IMR-90 (cell line): ENCODE measurements at regions not wholly inside any gene's neighbourhood (a gene's known extent, or its start where the extent isn't known, plus 50 kb on each side); places are given as distances from the start of the nearest gene placed in this dataset.

Experiments
- ATAC-seq: fragments of 200-7000 bp; cut with Tn5 transposase; 2 replicates; pipeline ENCODE4 v1.9.1; 2020; ENCODE audit warnings: low read depth, mild to moderate bottlenecking, moderate library complexity
- BruUV-seq: library from RNA; stranded (reverse); fragments of 400-500 nt; replicated peaks from 2 replicates; lab custom pipeline; 2021; lab: Mats Ljungman, UMichigan
- CTCF ChIA-PET: fragments of 300-600 bp; formaldehyde crosslinking; extraction: SDS; loops from one replicate; lab custom pipeline; 2021; ENCODE audit warnings: antibody characterized with exemption; lab: Yijun Ruan, JAX
- POLR2A ChIA-PET: fragments of 300-600 bp; sonication (Branson Sonifier 250); formaldehyde crosslinking; loops from one replicate; lab custom pipeline; 2022; ENCODE audit warnings: antibody characterized with exemption; ENCODE audit not compliant: unreplicated experiment; lab: Charles Lee
- DNase-seq: peaks from one replicate; pipeline ENCODE4 v3.0.0; 2013
- H2AFZ ChIP-seq: replicated peaks from 2 replicates; pipeline ENCODE3; 2013; ENCODE audit warnings: low read length, mild to moderate bottlenecking; ENCODE audit not compliant: poor library complexity
- H2AK5ac ChIP-seq: 2 replicates; pipeline ENCODE4 v1.6.1; 2013; ENCODE audit warnings: low read depth, low read length, inconsistent platforms
- H2AK9ac ChIP-seq: replicated peaks from 2 replicates; pipeline ENCODE3; 2013; ENCODE audit warnings: mild to moderate bottlenecking, low read depth, low read length, moderate library complexity; ENCODE audit not compliant: poor library complexity
- H2BK120ac ChIP-seq: 2 replicates; pipeline ENCODE4 v1.6.1; 2013; ENCODE audit warnings: low read depth, low read length, inconsistent platforms
- H2BK15ac ChIP-seq: 3 replicates; pipeline ENCODE4 v1.6.1; 2013; ENCODE audit warnings: low read depth, low read length, inconsistent platforms
- H2BK20ac ChIP-seq: 2 replicates; pipeline ENCODE4 v1.6.1; 2013; ENCODE audit warnings: low read depth, mild to moderate bottlenecking, inconsistent platforms, low read length, moderate library complexity
- H2BK5ac ChIP-seq: 2 replicates; pipeline ENCODE4 v1.6.1; 2013; ENCODE audit warnings: mild to moderate bottlenecking, low read depth, low read length, inconsistent platforms; ENCODE audit not compliant: poor library complexity, severe bottlenecking
- H3K14ac ChIP-seq: replicated peaks from 2 replicates; pipeline ENCODE4 v1.6.1; 2013; ENCODE audit warnings: low read depth, low read length, inconsistent platforms
- H3K18ac ChIP-seq: 2 replicates; pipeline ENCODE4 v1.6.1; 2013; ENCODE audit warnings: low read depth, low read length, control low read depth
- H3K23ac ChIP-seq: 2 replicates; pipeline ENCODE4 v1.6.1; 2013; ENCODE audit warnings: low read depth, low read length, inconsistent platforms
- H3K27ac ChIP-seq: 2 replicates; pipeline ENCODE4 v1.5.1; 2013; ENCODE audit warnings: mild to moderate bottlenecking, control low read depth, low read length; ENCODE audit not compliant: insufficient read depth
- H3K27me3 ChIP-seq: 2 replicates; pipeline ENCODE4 v1.6.1; 2013; ENCODE audit warnings: low read length; ENCODE audit not compliant: control insufficient read depth, insufficient read depth
- H3K36me3 ChIP-seq: 2 replicates; pipeline ENCODE4 v1.6.1; 2013; ENCODE audit warnings: low read length, mixed read lengths; ENCODE audit not compliant: control insufficient read depth, insufficient read depth
- H3K4ac ChIP-seq: 2 replicates; pipeline ENCODE4 v1.6.1; 2013; ENCODE audit warnings: low read depth, low read length, inconsistent platforms
- H3K4me1 ChIP-seq: 2 replicates; pipeline ENCODE4 v1.6.1; 2013; ENCODE audit warnings: low read length, mixed read lengths; ENCODE audit not compliant: control insufficient read depth, insufficient read depth
- H3K4me2 ChIP-seq: 2 replicates; pipeline ENCODE4 v1.6.1; 2013; ENCODE audit warnings: low read depth, mild to moderate bottlenecking, control low read depth, low read length, moderate library complexity
- H3K4me3 ChIP-seq: 2 replicates; pipeline ENCODE4 v1.5.1; 2013; ENCODE audit warnings: low read depth, mild to moderate bottlenecking, control low read depth, low read length, moderate library complexity; ENCODE audit not compliant: insufficient read depth
- H3K56ac ChIP-seq: 2 replicates; pipeline ENCODE4 v1.6.1; 2013; ENCODE audit warnings: low read length, inconsistent platforms; ENCODE audit not compliant: insufficient read depth; ENCODE audit errors: extremely low read depth
- H3K79me1 ChIP-seq, 2 experiments: 2 replicates each; pipeline ENCODE4 v1.6.1; 2013; ENCODE audit warnings: low read length in 2 of 2, inconsistent platforms in 1 of 2, low read depth in 1 of 2
- H3K9ac ChIP-seq: 2 replicates; pipeline ENCODE4 v1.6.1; 2013; ENCODE audit warnings: low read depth, low read length, control low read depth
- H3K9me1 ChIP-seq: 2 replicates; pipeline ENCODE4 v1.6.1; 2013; ENCODE audit warnings: low read length, inconsistent platforms; ENCODE audit not compliant: insufficient read depth
- H3K9me3 ChIP-seq: 2 replicates; pipeline ENCODE4 v1.6.1; 2013; ENCODE audit warnings: low read length; ENCODE audit not compliant: control insufficient read depth, insufficient read depth
- H4K20me1 ChIP-seq: 2 replicates; pipeline ENCODE4 v1.6.1; 2013; ENCODE audit warnings: low read length, inconsistent platforms; ENCODE audit not compliant: insufficient read depth
- H4K5ac ChIP-seq: 2 replicates; pipeline ENCODE4 v1.6.1; 2013; ENCODE audit warnings: mild to moderate bottlenecking, low read depth, low read length, control low read depth
- H4K8ac ChIP-seq, 2 experiments: 2 replicates each; pipeline ENCODE4 v1.6.1; 2013; ENCODE audit warnings: low read depth in 2 of 2, low read length in 2 of 2, control low read depth in 1 of 2, inconsistent platforms in 1 of 2
- H4K91ac ChIP-seq: 2 replicates; pipeline ENCODE4 v1.6.1; 2013; ENCODE audit warnings: low read depth, low read length, inconsistent platforms; ENCODE audit not compliant: insufficient read depth
- BHLHE40 ChIP-seq: fragments of 150-350 bp; IDR thresholded peaks from 2 replicates; pipeline ENCODE4 v1.6.1; 2016; ENCODE audit warnings: mild to moderate bottlenecking, low read depth, low read length
- CEBPB ChIP-seq: IDR thresholded peaks from 2 replicates; pipeline ENCODE4 v1.6.1; 2012; ENCODE audit warnings: low read depth, low read length, improper control_type of control experiment
- CHD1 ChIP-seq: IDR thresholded peaks from 2 replicates; pipeline ENCODE4 v1.6.1; 2012; ENCODE audit warnings: low read depth, low read length, improper control_type of control experiment
- FOS ChIP-seq: fragments of 150-350 bp; IDR thresholded peaks from 2 replicates; pipeline ENCODE4 v1.6.1; 2016; ENCODE audit warnings: low read depth, low read length
- MAZ ChIP-seq: IDR thresholded peaks from 2 replicates; pipeline ENCODE4 v1.6.1; 2012; ENCODE audit warnings: low read depth, mild to moderate bottlenecking, low read length, improper control_type of control experiment, moderate library complexity, borderline replicate concordance
- MXI1 ChIP-seq: IDR thresholded peaks from 2 replicates; pipeline ENCODE4 v1.6.1; 2012; ENCODE audit warnings: low read depth, mild to moderate bottlenecking, low read length, moderate library complexity, borderline replicate concordance
- NFE2L2 ChIP-seq: fragments of 150-350 bp; IDR thresholded peaks from 2 replicates; pipeline ENCODE4 v1.6.1; 2016; ENCODE audit warnings: low read depth, mild to moderate bottlenecking, low read length
- POLR2A ChIP-seq: IDR thresholded peaks from 2 replicates; pipeline ENCODE4 v1.6.1; 2012; ENCODE audit warnings: mild to moderate bottlenecking, low read depth, low read length
- RAD21 ChIP-seq: IDR thresholded peaks from 2 replicates; pipeline ENCODE4 v1.6.1; 2012; ENCODE audit warnings: low read length, improper control_type of control experiment
- RCOR1 ChIP-seq: IDR thresholded peaks from 2 replicates; pipeline ENCODE4 v1.6.1; 2012; ENCODE audit warnings: mild to moderate bottlenecking, low read length, improper control_type of control experiment; ENCODE audit not compliant: insufficient replicate concordance
- RFX5 ChIP-seq: IDR thresholded peaks from 2 replicates; pipeline ENCODE4 v1.8.0; 2012; ENCODE audit warnings: low read depth, mild to moderate bottlenecking, low read length, moderate library complexity
- WGBS, 2 experiments: methylation state at CpG; one replicate each; pipeline versions ENCODE4 v1.1.5 to v1.1.7; 2013; ENCODE audit warnings: missing lambda C conversion rate in 2 of 2; ENCODE audit not compliant: insufficient read length in 1 of 2; ENCODE audit errors: extremely low coverage in 2 of 2; 5-methylcytosine and 5-hydroxymethylcytosine counted together
- dilution Hi-C: fragments of 300-500 bp; cut with HindIII; formaldehyde crosslinking; loops from one replicate; pipeline ENCODE4 v1.14.3; 2018; ENCODE audit warnings: low sequenced_read_pairs; ENCODE audit not compliant: unreplicated experiment
- in situ Hi-C: fragments of 300-500 bp; cut with MboI; formaldehyde crosslinking; loops from 3 replicates; pipeline ENCODE4 v1.14.3; 2019; ENCODE audit warnings: low sequenced_read_pairs, inconsistent platforms, mixed read lengths
- intact Hi-C: fragments of 100-400 bp; cut with micrococcal nuclease; formaldehyde crosslinking; loops from 2 replicates; pipeline ENCODE4 v1.10.0; 2022
- TF ChIP-seq, protein P1 (sequence below): conservative IDR thresholded peaks from 2 replicates; pipeline ENCODE4 v1.5.1; 2012; ENCODE audit warnings: mild to moderate bottlenecking, low read depth, low read length, improper control_type of control experiment
- TF ChIP-seq, protein P2 (sequence below): fragments of 150-350 bp; IDR thresholded peaks from 2 replicates; pipeline ENCODE4 v1.6.1; 2016; ENCODE audit warnings: low read depth, mild to moderate bottlenecking, low read length, moderate library complexity, borderline replicate concordance
- TF ChIP-seq, protein P3 (sequence below): fragments of 150-350 bp; IDR thresholded peaks from 2 replicates; pipeline ENCODE4 v1.6.1; 2017; ENCODE audit warnings: mild to moderate bottlenecking, antibody characterized with exemption, low read length, low read depth

DNA sequence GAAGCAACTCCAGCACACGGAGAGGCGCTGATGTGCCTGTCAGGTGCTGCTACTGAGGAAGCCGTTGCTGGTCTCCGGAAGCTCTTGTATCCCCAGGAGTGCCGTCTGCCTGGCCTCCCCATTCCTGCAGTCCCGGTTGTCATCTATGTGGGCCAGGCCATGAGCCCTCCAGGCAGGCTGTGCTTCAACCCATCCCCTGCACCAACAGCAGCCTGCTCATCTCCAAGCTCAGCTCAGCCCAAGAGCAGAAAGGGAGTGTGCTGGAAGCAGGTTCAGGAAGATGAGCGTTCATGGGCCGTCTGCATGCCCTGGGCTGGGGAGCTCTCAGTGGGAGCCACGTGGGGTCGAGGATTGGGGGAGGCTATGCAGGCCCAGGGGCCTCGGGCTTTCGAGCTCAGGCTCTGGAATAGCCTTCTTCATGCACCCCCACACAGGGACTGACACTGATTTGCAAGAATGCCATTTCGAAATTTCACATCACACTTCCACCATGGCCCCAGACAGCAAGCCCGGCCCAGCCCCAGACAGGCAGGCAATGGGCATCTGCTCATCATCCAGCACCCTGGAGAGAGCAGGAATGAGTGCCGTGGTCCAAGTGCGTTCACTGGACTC is 164.5 kb downstream of the KIF26A start:
- Histone ChIP-seq H3K4me2 (no peak overlapping the region), H4K20me1 (no peaks in the 10 kb centered on the region), H2AK9ac (no peak overlapping the region), H3K4ac (no peak overlapping the region), H4K8ac (no peak overlapping the region), H2BK15ac (no peak overlapping the region), H3K79me1 (no peaks in the 10 kb centered on the region), H4K5ac (no peak overlapping the region), H4K91ac (no peak overlapping the region), H3K14ac (no peak overlapping the region), H3K4me1 (no peaks in the 10 kb centered on the region), H3K27ac (no peak overlapping the region), H2AFZ (no peak overlapping the region), H3K9me3 (peaks cover 69% of the 10 kb centered on the region), H2BK5ac (no peak overlapping the region), H3K56ac (no peak overlapping the region), H3K27me3 (no peaks in the 10 kb centered on the region), H3K9me1 (no peaks in the 10 kb centered on the region), H2BK20ac (no peak overlapping the region), H3K9ac (no peak overlapping the region), H3K18ac (no peak overlapping the region), H3K4me3 (no peak overlapping the region), H3K23ac (no peak overlapping the region), H3K36me3 (no peaks in the 10 kb centered on the region), H2AK5ac (no peak overlapping the region), H2BK120ac (no peak overlapping the region)
- in situ Hi-C loops, result no loop called here
- CTCF ChIA-PET, result no interaction called here
- DNase-seq (no peak), ATAC-seq (no peak)
- POLR2A ChIA-PET, result no interaction called here
- no TSS peak for BruUV-seq
- dilution Hi-C loops, result no loop called here
- intact Hi-C loops, result no loop called here
- no peak for TF ChIP-seq RCOR1
- TF ChIP-seq CEBPB, result no peak
- TF ChIP-seq CHD1, result no peak
- no peak for TF ChIP-seq RAD21
- TF ChIP-seq, protein P1, sequence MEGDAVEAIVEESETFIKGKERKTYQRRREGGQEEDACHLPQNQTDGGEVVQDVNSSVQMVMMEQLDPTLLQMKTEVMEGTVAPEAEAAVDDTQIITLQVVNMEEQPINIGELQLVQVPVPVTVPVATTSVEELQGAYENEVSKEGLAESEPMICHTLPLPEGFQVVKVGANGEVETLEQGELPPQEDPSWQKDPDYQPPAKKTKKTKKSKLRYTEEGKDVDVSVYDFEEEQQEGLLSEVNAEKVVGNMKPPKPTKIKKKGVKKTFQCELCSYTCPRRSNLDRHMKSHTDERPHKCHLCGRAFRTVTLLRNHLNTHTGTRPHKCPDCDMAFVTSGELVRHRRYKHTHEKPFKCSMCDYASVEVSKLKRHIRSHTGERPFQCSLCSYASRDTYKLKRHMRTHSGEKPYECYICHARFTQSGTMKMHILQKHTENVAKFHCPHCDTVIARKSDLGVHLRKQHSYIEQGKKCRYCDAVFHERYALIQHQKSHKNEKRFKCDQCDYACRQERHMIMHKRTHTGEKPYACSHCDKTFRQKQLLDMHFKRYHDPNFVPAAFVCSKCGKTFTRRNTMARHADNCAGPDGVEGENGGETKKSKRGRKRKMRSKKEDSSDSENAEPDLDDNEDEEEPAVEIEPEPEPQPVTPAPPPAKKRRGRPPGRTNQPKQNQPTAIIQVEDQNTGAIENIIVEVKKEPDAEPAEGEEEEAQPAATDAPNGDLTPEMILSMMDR, result no peak
- TF ChIP-seq MAZ, result no peak
- TF ChIP-seq, protein P2, sequence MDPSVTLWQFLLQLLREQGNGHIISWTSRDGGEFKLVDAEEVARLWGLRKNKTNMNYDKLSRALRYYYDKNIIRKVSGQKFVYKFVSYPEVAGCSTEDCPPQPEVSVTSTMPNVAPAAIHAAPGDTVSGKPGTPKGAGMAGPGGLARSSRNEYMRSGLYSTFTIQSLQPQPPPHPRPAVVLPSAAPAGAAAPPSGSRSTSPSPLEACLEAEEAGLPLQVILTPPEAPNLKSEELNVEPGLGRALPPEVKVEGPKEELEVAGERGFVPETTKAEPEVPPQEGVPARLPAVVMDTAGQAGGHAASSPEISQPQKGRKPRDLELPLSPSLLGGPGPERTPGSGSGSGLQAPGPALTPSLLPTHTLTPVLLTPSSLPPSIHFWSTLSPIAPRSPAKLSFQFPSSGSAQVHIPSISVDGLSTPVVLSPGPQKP, result no peak
- TF ChIP-seq FOS, result no peak
- TF ChIP-seq RFX5, result no peak
- TF ChIP-seq NFE2L2, result no peak
- no peak for TF ChIP-seq MXI1
- no peak for TF ChIP-seq POLR2A
- TF ChIP-seq, protein P3, sequence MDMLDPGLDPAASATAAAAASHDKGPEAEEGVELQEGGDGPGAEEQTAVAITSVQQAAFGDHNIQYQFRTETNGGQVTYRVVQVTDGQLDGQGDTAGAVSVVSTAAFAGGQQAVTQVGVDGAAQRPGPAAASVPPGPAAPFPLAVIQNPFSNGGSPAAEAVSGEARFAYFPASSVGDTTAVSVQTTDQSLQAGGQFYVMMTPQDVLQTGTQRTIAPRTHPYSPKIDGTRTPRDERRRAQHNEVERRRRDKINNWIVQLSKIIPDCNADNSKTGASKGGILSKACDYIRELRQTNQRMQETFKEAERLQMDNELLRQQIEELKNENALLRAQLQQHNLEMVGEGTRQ, result no peak
- no peak for TF ChIP-seq BHLHE40
- whole genome bisulfite sequencing, 2 experiments, result 17% methylated on average over 6 of the region's 16 CpGs; no CpG with 5 or more reads in 1 of the 2 experiments
